ENCODE measurements at regions not wholly inside any gene's neighbourhood (a gene's known extent, or its start where the extent isn't known, plus 50 kb on each side); places are given as distances from the start of the nearest gene placed in this dataset.

DNA sequence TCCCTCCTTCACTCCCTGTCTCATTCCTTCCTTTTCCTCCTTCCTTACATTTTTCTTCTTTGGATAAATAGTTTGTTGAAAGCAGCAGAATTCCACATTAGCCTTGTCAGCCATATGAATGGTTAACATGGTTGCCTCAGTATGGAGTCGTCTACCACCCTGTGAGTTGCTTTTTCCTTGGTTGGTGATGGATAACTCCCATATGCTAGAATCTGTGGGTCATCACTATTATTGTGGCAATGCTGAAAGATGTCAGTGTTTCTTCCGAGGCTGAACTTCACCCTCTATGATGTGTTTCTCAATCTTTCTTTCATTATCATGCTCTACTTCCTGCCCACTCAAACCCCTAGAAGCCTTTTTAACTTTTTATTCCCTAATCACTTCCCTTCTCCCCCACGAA is 481.8 kb upstream of the KCNMB2 start:
- TF ChIP-seq, protein P1, sequence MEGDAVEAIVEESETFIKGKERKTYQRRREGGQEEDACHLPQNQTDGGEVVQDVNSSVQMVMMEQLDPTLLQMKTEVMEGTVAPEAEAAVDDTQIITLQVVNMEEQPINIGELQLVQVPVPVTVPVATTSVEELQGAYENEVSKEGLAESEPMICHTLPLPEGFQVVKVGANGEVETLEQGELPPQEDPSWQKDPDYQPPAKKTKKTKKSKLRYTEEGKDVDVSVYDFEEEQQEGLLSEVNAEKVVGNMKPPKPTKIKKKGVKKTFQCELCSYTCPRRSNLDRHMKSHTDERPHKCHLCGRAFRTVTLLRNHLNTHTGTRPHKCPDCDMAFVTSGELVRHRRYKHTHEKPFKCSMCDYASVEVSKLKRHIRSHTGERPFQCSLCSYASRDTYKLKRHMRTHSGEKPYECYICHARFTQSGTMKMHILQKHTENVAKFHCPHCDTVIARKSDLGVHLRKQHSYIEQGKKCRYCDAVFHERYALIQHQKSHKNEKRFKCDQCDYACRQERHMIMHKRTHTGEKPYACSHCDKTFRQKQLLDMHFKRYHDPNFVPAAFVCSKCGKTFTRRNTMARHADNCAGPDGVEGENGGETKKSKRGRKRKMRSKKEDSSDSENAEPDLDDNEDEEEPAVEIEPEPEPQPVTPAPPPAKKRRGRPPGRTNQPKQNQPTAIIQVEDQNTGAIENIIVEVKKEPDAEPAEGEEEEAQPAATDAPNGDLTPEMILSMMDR (IDR thresholded peaks at IDR 0.05; ENCODE audit: insufficient read depth, missing control alignments) = no peak
- FAIRE-seq = no peak
- no peak for DNase-seq (ENCODE audit: insufficient read length, low spot score)

DNA sequence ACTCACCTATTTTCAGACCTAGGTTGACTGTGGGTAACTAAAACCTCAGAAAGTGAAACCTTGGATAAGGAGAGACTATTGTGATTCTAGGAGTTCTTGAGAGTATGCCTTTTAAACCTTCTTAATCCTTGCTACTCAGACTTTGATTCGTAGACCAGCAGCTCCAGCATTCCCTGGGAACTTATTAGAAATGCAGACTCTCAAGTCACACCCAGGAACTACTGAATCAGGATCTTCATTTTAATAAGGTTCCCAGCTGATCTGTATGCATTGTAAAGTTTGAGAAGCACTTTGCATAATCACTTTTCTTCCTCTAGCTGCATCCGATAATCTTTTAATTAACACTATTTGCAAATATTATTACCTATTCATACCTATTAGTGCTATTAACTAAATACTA is 480.3 kb upstream of the KCNMB2 start:
- TF ChIP-seq, protein P1 (IDR thresholded peaks at IDR 0.05; ENCODE audit: insufficient read depth, missing control alignments) = no peak
- DNase-seq (ENCODE audit: insufficient read length, low spot score) = no peak
- FAIRE-seq = no peak

DNA sequence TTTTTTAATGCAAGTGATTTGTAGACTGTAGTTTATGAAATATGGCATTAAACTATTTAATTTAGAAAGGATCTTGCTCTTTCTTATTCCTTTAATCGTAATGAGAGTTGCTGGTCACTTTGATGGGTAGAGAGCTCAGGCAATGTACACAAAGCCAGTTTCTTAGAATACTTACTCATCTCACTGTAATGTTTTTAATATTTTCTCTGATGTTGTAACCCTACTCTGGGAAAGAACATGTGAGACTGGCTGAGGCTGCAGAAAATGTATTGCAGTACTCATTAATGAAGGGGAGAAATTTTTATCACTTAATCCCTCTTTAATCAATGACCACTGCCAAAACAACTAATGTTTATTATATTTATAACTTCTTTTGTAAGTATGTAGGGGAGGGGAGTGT is 479.4 kb upstream of the KCNMB2 start:
- no peak for FAIRE-seq
- DNase-seq (ENCODE audit: insufficient read length, low spot score) = no peak
- TF ChIP-seq, protein P1 (IDR thresholded peaks at IDR 0.05; ENCODE audit: insufficient read depth, missing control alignments) = no peak

DNA sequence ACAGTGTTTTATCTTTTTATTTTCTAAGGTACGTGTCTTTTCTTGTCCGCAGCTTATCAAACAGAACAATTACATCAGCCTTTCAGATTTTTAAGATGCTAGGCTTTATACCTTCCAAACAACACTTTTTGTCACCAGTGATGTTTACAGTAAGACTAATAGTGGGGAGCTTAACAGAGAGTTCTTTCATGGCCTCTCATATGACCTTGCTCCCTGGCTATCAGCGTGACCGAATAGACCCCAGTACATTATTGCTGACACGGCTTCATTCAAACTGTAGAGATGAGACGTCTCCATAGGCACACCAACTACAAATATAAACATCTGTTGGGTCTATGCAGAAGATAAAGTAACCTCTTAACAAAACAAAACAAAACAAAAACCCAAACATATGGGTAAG is 477.6 kb upstream of the KCNMB2 start:
- no peak for FAIRE-seq
- DNase-seq (ENCODE audit: insufficient read length, low spot score) = no peak
- TF ChIP-seq, protein P1 (IDR thresholded peaks at IDR 0.05; ENCODE audit: insufficient read depth, missing control alignments) = no peak

DNA sequence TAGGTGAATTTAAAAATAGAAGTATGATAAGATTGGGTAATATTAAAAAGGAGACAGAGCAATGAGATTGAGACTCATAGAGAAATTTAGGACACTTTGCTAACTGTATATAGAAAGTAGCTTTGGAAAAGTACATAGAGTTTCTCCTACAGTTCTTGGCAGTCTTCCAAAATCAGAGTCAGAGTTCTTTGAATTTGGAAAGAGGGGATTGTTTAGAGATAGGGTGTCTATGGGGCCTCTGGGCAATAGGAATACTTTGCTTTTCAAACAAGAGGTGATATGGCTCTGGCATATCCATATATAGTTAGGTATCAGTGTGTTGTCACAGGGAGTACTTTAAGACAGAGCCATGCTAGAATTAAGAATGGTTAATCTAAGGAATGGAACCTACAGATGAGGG is 477.1 kb upstream of the KCNMB2 start:
- no peak for FAIRE-seq
- TF ChIP-seq, protein P1 (IDR thresholded peaks at IDR 0.05; ENCODE audit: insufficient read depth, missing control alignments) = no peak
- no peak for DNase-seq (ENCODE audit: insufficient read length, low spot score)

DNA sequence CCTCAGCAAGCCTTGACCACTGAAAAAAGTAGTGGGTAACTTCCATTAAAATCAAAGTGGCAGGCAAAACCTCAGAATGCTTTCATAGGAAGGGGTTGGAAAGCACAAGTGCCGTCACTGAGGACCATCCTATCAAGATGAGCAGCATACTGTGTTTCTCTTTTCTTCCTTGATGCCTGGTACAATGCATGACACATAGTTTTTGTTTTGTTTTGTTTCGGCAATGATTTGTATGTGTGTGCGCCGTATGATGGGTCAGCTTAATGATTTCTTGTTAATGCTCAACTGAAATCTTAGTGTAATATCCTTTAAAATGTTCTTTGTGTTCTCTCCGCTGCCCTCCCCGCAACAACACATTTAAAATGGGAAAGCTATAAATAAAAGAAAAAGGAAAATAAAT is 476.4 kb upstream of the KCNMB2 start:
- TF ChIP-seq, protein P1 (IDR thresholded peaks at IDR 0.05; ENCODE audit: insufficient read depth, missing control alignments) = no peak
- DNase-seq (ENCODE audit: insufficient read length, low spot score) (no peak), FAIRE-seq (no peak)

DNA sequence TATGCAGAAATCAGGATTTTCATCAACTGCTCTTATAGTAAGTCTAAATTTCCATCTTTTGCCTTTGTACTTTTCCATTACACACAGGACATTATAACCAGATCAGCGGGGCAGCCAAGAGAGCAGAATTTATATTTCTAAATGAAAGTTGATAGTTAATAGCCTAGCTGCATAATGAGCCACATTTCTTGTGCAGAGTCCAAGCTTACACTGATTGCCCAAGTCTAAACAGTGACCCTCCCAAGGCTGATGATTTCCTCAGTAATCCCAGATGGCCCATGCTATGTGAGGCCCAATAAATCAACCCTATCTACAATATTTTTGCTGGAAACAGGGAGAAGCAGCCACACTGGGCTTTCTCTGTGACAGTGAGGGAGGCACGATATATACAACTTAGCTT is 475.8 kb upstream of the KCNMB2 start:
- no peak for FAIRE-seq

More for the DNA sequence above, 475.8 kb upstream of the KCNMB2 start:
- DNase-seq (ENCODE audit: insufficient read length, low spot score) = no peak
- TF ChIP-seq, protein P1 (IDR thresholded peaks at IDR 0.05; ENCODE audit: insufficient read depth, missing control alignments) = no peak
